Cardiac fibroblast (primary cell): ENCODE measurements at regions not wholly inside any gene's neighbourhood (a gene's known extent, or its start where the extent isn't known, plus 50 kb on each side); places are given as distances from the start of the nearest gene placed in this dataset.

ENCODE experiments used
- DNase-seq, 2 donors: peaks; one replicate each; pipeline versions ENCODE4 v3.0.0 to v3.0.0-alpha.2; 2010; ENCODE audit warnings: low read depth in 2 of 2
- H3K4me3 ChIP-seq, 2 donors: replicated peaks in 1 of 2; 1 replicate in 1 of 2; 2 replicates in 1 of 2; pipeline ENCODE4 v1.5.1; 2011; ENCODE audit warnings: low read depth in 2 of 2, low read length in 2 of 2, mild to moderate bottlenecking in 2 of 2, moderate library complexity in 1 of 2
- TF ChIP-seq, protein P1 (sequence below): IDR thresholded peaks from one replicate; pipeline ENCODE4 v1.5.1; 2011; ENCODE audit warnings: low read depth, mild to moderate bottlenecking, low read length, inconsistent platforms

DNA sequence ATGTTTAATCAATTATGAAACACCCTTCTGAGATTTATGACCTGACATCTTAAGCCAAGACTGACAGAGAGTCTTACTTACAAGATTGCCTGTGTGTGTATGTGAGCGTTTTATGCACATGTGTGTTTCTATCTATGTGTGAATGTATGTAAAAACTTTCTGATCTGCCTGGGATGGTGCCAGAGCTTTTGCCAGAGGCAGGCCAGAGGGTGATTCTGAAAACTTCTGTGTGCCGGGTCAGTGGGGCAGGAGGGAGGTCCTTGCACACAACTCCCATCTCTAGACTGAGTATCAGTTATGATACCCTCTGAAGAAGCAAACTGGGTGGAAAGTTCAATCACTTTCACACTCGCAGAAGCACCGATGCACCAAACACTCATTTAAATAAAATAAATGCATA, 335.0 kb upstream of the NT5C1B start:
- H3K4me3 ChIP-seq: no peak overlapping the region
- TF ChIP-seq, protein P1, sequence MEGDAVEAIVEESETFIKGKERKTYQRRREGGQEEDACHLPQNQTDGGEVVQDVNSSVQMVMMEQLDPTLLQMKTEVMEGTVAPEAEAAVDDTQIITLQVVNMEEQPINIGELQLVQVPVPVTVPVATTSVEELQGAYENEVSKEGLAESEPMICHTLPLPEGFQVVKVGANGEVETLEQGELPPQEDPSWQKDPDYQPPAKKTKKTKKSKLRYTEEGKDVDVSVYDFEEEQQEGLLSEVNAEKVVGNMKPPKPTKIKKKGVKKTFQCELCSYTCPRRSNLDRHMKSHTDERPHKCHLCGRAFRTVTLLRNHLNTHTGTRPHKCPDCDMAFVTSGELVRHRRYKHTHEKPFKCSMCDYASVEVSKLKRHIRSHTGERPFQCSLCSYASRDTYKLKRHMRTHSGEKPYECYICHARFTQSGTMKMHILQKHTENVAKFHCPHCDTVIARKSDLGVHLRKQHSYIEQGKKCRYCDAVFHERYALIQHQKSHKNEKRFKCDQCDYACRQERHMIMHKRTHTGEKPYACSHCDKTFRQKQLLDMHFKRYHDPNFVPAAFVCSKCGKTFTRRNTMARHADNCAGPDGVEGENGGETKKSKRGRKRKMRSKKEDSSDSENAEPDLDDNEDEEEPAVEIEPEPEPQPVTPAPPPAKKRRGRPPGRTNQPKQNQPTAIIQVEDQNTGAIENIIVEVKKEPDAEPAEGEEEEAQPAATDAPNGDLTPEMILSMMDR: no peak
- DNase-seq: no peak

DNA sequence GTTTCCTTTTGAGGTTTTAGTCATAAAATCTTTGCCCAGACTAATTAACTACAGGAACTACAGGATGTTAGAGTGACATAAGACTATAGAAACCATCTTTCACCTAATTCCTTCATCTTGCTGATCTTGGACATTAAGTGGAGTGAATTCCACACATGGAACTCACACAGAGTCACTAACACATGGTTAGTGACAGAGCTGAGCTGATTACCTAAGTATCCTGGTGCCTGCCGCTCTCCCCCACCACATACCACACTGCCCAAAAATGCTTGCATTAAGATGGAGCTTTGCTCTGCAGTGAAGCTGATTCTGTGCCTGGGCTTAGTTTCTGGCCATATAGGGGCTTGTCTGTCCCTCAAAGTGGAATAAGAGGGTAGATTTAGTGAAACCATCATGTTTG, 332.9 kb upstream of the NT5C1B start:
- no peak overlapping the region for H3K4me3 ChIP-seq
- TF ChIP-seq, protein P1: no peak
- DNase-seq: no peak

DNA sequence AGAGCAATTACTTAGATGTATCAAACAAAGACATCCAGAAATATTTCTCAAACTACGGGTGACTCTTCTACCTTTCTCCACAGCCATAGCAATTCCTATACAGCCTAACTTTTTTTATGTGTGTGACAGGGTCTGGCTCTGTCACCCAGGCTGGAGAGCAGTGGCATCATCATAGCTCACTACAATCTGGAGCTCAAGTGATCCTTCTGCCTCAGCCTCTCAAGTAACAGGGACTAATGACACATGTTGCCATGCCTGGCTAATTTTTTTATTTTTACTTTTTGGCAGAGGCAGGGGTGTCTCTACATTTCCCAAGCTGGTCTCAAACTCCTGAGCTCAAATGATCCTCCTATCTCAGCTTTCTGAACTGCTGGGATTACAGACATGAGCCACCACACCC, 328.9 kb upstream of the NT5C1B start:
- no peak overlapping the region for H3K4me3 ChIP-seq
- TF ChIP-seq, protein P1: no peak
- no peak for DNase-seq

DNA sequence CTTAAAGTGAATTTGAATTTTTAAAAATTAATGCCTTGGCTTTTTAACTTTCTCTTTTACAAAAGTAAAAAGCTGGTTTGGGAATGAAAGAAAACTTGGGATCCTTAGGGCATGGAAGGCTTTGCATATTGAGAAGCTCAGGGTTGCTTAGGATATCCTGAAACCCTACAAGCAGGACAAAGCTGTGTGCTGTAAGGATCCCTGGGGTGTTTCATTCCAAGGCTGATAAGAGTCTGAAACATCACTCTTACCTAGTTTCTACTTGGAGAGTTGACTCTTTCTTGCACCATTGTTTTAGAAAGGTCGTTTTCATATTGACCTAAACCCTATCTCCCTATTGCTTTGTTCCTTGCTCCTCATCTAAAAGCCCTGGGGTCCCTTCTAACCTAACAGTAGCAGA, 325.9 kb upstream of the NT5C1B start:
- DNase-seq: no peak
- TF ChIP-seq, protein P1: no peak

DNA sequence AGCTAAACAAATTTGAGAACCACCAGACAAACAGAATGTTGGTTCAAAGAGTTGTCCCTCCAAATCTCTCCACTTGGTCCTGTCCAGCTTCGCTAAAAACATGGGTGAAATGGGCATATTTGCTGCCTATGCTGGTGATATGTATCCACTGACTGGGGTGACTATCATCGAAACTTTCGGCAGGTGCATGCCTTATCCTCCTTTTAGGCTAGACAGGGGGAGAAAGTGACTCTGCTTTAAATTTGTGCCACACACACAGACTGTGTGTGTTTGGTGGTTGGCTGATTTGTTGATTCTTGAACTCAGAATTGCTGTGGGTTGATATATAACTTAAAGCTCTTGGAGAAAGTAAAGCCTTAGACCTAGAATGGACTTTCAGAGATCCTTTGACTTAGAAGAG, 324.1 kb upstream of the NT5C1B start:
- no peak for DNase-seq
- TF ChIP-seq, protein P1: no peak
- H3K4me3 ChIP-seq: no peak overlapping the region

More for the DNA sequence above, 325.9 kb upstream of the NT5C1B start:
- H3K4me3 ChIP-seq: no peak overlapping the region

DNA sequence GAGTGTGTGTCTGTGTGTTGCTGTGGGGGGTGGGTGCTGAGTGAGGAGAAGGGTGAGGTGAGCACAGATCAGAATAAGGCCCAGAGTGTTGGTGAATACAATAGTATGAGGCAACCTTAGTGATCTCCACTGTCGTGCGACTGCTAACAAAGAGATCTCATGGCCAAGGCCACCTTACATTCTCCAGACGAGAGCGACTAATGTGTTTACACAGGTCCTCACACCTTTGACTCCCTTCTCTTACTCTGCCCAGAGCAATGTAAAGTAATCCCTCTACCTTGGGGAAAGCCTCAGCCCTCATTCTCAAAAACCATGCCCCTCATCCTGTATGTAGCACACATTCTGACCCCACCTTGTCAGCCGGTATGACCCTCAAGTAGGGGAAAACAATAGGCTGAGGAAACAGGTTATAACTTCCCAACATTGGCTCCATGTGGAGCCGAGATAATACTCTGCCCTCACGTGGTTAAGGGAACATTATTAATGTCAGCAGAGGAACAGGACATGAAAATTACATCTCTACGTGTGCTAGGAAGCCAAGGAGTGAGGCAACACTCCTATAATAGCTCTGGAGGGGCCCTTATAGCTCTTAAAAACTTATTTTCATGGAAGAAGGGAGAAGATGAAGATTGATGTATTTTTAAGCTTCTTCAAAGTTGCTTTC, 323.0 kb upstream of the NT5C1B start:
- no peak for DNase-seq
- H3K4me3 ChIP-seq: no peak overlapping the region
- TF ChIP-seq, protein P1: no peak

DNA sequence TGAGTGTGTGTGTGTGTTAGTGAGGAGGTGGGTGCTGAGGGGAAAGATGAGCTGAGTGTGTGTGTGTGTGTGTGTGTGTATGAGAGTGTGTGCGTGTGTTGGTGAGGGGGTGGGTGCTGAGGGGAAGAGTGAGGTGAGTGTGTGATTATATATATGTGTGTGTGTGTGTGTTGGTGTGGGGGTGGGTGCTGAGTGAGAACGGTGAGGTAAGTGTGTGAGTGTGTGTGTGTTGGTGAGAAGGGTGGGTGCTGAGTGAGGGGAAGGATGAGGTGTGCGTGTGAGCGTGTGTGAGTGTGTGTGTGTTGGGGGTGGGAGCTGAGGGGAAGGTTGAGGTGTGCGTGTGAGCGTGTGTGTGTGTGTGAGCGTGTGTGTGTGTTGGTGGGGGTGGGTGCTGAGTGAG, 322.0 kb upstream of the NT5C1B start:
- H3K4me3 ChIP-seq: no peak overlapping the region
- TF ChIP-seq, protein P1: no peak
- no peak for DNase-seq
